Panc1 (cell line): ENCODE measurements at regions not wholly inside any gene's neighbourhood (a gene's known extent, or its start where the extent isn't known, plus 50 kb on each side); places are given as distances from the start of the nearest gene placed in this dataset.

ENCODE experiments used
- ATAC-seq: fragments of 200-7000 bp; cut with Tn5 transposase; 2 replicates; pipeline ENCODE4 v1.9.1; 2020; ENCODE audit warnings: mild to moderate bottlenecking, moderate library complexity
- BruUV-seq: library from RNA; stranded (reverse); fragments of 400-500 nt; replicated peaks from 2 replicates; lab custom pipeline; 2021; lab: Mats Ljungman, UMichigan
- CTCF ChIA-PET: fragments of 300-600 bp; sonication (Branson Sonifier 250); formaldehyde crosslinking; loops from one replicate; lab custom pipeline; 2022; ENCODE audit warnings: antibody characterized with exemption; lab: Charles Lee
- POLR2A ChIA-PET: fragments of 300-600 bp; sonication (Branson Sonifier 250); formaldehyde crosslinking; loops from one replicate; lab custom pipeline; 2022; ENCODE audit warnings: antibody characterized with exemption; lab: Charles Lee
- DNase-seq: peaks from one replicate; pipeline ENCODE4 v3.0.0-alpha.2; 2010; ENCODE audit warnings: low read depth, low spot score
- H3K27ac ChIP-seq: 2 replicates; pipeline ENCODE4 v1.5.1; 2011; ENCODE audit warnings: mild to moderate bottlenecking, low read length, inconsistent platforms
- H3K27me3 ChIP-seq: fragments of 200-500 bp; sonication (Bioruptor generic); 2 replicates; pipeline ENCODE4 v1.6.0; 2014; ENCODE audit warnings: low read length, inconsistent platforms; ENCODE audit not compliant: control insufficient read depth, insufficient read depth
- H3K36me3 ChIP-seq: fragments of 200-500 bp; sonication (Bioruptor generic); 2 replicates; pipeline ENCODE4 v1.5.1; 2014; ENCODE audit warnings: inconsistent platforms, mild to moderate bottlenecking, low read length, moderate library complexity; ENCODE audit not compliant: control insufficient read depth, insufficient read depth
- H3K4me1 ChIP-seq: 2 replicates; pipeline ENCODE4 v1.5.1; 2011; ENCODE audit warnings: inconsistent platforms, mild to moderate bottlenecking, low read length, moderate library complexity; ENCODE audit not compliant: control insufficient read depth, insufficient read depth
- H3K4me3 ChIP-seq, 2 experiments: 2 replicates each; pipeline ENCODE4 v1.5.1; 2011 to 2012; ENCODE audit warnings: low read depth in 2 of 2, low read length in 2 of 2, mild to moderate bottlenecking in 2 of 2, inconsistent platforms in 1 of 2, moderate library complexity in 1 of 2
- H3K9me3 ChIP-seq: fragments of 200-500 bp; sonication (Bioruptor generic); 2 replicates; pipeline ENCODE4 v1.5.1; 2014; ENCODE audit warnings: low read depth, mild to moderate bottlenecking, inconsistent platforms, low read length, moderate library complexity; ENCODE audit not compliant: control insufficient read depth, insufficient read depth
- CTCF ChIP-seq: fragments of 450-650 bp; IDR thresholded peaks from 2 replicates; pipeline ENCODE4 v1.5.1; 2017; ENCODE audit warnings: mild to moderate bottlenecking
- POLR2AphosphoS5 ChIP-seq: IDR thresholded peaks from 2 replicates; pipeline ENCODE4 v1.6.1; 2012; ENCODE audit warnings: mild to moderate bottlenecking, low read depth, low read length, moderate library complexity
- REST ChIP-seq, 2 experiments: IDR thresholded peaks; 2 replicates each; pipeline ENCODE4 v1.6.1; 2011 to 2012; ENCODE audit warnings: low read depth in 2 of 2, control low read depth in 1 of 2, low read length in 1 of 2, mild to moderate bottlenecking in 1 of 2, moderate library complexity in 1 of 2; ENCODE audit not compliant: insufficient read depth in 1 of 2
- SIN3A ChIP-seq: IDR thresholded peaks from 2 replicates; pipeline ENCODE4 v1.6.1; 2012; ENCODE audit warnings: low read depth, mild to moderate bottlenecking, low read length, moderate library complexity, borderline replicate concordance; ENCODE audit not compliant: insufficient read depth
- TCF7L2 ChIP-seq: IDR thresholded peaks from 2 replicates; pipeline ENCODE4 v1.6.1; 2011; ENCODE audit warnings: mild to moderate bottlenecking, low read depth, low read length, inconsistent platforms
- in situ Hi-C: cut with HindIII; loops from 2 replicates; pipeline ENCODE4 v1.10.0; 2016; ENCODE audit warnings: low sequenced_read_pairs, low pct_unique_long_range_greater_than_20kb
- intact Hi-C: fragments of 100-400 bp; cut with micrococcal nuclease; formaldehyde crosslinking; loops from one replicate; pipeline ENCODE4 v1.10.0; 2022; ENCODE audit not compliant: unreplicated experiment

- Histone ChIP-seq H3K4me1 (no peaks in the 10 kb centered on the region), H3K27me3 (no peaks in the 10 kb centered on the region), H3K36me3 (no peaks in the 10 kb centered on the region), H3K27ac (no peak overlapping the region), H3K4me3 (no peak overlapping the region), H3K9me3 (no peaks in the 10 kb centered on the region)
- TF ChIP-seq POLR2AphosphoS5 = no peak
- no peak for TF ChIP-seq REST (IDR thresholded peaks at IDR 0.05; ENCODE audit: insufficient read depth in 1 of 2, low read depth in 2 of 2, low read length in 1 of 2)
- no peak for TF ChIP-seq CTCF
- no peak for TF ChIP-seq SIN3A
- no peak for TF ChIP-seq TCF7L2
- no peak for DNase-seq
- intact Hi-C loops = no loop called here
- ChIA-PET CTCF (interaction anchor here (0.6 kb wide), 1 partner anchor 24 kb away, joined by 18 read pairs; no protein-coding TSS in a partner anchor), POLR2A (interaction anchor here (0.6 kb wide), 1 partner anchor 401 kb away, joined by 3 read pairs; no protein-coding TSS in a partner anchor)
- no peak for ATAC-seq
- in situ Hi-C loops = no loop called here
- BruUV-seq = no TSS peak
Observed at GRCh38 chr3:13167064-13167743, 94.0 kb upstream of the IQSEC1 start.

- H3K9me3 ChIP-seq = no peaks in the 10 kb centered on the region
- TF ChIP-seq REST (IDR thresholded peaks at IDR 0.05; ENCODE audit: insufficient read depth in 1 of 2, low read depth in 2 of 2, low read length in 1 of 2) = no peak
- TF ChIP-seq CTCF = no peak
- TF ChIP-seq POLR2AphosphoS5 = no peak
- no peak for TF ChIP-seq TCF7L2
- TF ChIP-seq SIN3A = no peak
- no peaks in the 10 kb centered on the region for H3K4me1 ChIP-seq
- H3K36me3 ChIP-seq = no peaks in the 10 kb centered on the region
- no TSS peak for BruUV-seq
- CTCF ChIA-PET = no interaction called here
- DNase-seq = no peak
- H3K4me3 ChIP-seq = no peak overlapping the region
- no peak overlapping the region for H3K27ac ChIP-seq
- intact Hi-C loops (no loop called here), in situ Hi-C loops (no loop called here)
- ATAC-seq = no peak
- no peaks in the 10 kb centered on the region for H3K27me3 ChIP-seq
- POLR2A ChIA-PET = interaction anchor here (0.7 kb wide), 1 partner anchor 20 kb away, joined by 3 read pairs; no protein-coding TSS in a partner anchor
Observed at GRCh38 chr3:13166243-13167063, 93.2 kb upstream of the IQSEC1 start.
